ENCODE measurements at regions not wholly inside any gene's neighbourhood (a gene's known extent, or its start where the extent isn't known, plus 50 kb on each side); places are given as distances from the start of the nearest gene placed in this dataset.

DNA sequence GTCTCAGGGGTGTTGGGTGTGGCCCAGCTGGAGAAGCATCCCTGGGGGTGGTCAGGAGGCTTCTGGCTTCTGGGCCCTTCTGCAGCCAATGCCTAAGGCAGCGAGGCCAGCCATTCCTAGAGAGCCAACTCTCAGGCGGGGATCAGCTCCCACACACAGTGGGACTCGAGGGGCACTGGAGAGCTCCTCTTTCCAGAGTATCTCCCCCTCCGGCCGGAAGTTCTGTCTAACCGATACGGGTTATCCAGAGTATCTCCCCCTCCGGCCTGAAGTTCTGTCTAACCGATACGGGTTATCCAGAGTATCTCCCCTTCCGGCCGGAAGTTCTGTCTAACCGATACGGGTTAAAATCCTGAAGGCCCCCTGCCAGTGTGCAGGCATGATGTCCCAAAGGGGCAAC is 71.2 kb upstream of the B3GAT1 start (continued):
- TF ChIP-seq, protein P1, sequence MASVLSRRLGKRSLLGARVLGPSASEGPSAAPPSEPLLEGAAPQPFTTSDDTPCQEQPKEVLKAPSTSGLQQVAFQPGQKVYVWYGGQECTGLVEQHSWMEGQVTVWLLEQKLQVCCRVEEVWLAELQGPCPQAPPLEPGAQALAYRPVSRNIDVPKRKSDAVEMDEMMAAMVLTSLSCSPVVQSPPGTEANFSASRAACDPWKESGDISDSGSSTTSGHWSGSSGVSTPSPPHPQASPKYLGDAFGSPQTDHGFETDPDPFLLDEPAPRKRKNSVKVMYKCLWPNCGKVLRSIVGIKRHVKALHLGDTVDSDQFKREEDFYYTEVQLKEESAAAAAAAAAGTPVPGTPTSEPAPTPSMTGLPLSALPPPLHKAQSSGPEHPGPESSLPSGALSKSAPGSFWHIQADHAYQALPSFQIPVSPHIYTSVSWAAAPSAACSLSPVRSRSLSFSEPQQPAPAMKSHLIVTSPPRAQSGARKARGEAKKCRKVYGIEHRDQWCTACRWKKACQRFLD (CRISPR knock-in tag; IDR thresholded peaks at IDR 0.05), result no peak
- TF ChIP-seq TAL1 (IDR thresholded peaks at IDR 0.05) (peak; percentile 34; the same call in 1 of the 2 replicates), CBFA2T3 (IDR thresholded peaks at IDR 0.05) (peak; percentile 37), CAMTA2 (CRISPR knock-in tag; conservative IDR thresholded peaks at IDR 0.05) (no peak), FOXJ3 (CRISPR knock-in tag; IDR thresholded peaks at IDR 0.05) (no peak)
- TF ChIP-seq, protein P2, sequence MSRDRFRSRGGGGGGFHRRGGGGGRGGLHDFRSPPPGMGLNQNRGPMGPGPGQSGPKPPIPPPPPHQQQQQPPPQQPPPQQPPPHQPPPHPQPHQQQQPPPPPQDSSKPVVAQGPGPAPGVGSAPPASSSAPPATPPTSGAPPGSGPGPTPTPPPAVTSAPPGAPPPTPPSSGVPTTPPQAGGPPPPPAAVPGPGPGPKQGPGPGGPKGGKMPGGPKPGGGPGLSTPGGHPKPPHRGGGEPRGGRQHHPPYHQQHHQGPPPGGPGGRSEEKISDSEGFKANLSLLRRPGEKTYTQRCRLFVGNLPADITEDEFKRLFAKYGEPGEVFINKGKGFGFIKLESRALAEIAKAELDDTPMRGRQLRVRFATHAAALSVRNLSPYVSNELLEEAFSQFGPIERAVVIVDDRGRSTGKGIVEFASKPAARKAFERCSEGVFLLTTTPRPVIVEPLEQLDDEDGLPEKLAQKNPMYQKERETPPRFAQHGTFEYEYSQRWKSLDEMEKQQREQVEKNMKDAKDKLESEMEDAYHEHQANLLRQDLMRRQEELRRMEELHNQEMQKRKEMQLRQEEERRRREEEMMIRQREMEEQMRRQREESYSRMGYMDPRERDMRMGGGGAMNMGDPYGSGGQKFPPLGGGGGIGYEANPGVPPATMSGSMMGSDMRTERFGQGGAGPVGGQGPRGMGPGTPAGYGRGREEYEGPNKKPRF (IDR thresholded peaks at IDR 0.05; ENCODE audit: low read depth, low read length), result no peak
- TF ChIP-seq, protein P3, sequence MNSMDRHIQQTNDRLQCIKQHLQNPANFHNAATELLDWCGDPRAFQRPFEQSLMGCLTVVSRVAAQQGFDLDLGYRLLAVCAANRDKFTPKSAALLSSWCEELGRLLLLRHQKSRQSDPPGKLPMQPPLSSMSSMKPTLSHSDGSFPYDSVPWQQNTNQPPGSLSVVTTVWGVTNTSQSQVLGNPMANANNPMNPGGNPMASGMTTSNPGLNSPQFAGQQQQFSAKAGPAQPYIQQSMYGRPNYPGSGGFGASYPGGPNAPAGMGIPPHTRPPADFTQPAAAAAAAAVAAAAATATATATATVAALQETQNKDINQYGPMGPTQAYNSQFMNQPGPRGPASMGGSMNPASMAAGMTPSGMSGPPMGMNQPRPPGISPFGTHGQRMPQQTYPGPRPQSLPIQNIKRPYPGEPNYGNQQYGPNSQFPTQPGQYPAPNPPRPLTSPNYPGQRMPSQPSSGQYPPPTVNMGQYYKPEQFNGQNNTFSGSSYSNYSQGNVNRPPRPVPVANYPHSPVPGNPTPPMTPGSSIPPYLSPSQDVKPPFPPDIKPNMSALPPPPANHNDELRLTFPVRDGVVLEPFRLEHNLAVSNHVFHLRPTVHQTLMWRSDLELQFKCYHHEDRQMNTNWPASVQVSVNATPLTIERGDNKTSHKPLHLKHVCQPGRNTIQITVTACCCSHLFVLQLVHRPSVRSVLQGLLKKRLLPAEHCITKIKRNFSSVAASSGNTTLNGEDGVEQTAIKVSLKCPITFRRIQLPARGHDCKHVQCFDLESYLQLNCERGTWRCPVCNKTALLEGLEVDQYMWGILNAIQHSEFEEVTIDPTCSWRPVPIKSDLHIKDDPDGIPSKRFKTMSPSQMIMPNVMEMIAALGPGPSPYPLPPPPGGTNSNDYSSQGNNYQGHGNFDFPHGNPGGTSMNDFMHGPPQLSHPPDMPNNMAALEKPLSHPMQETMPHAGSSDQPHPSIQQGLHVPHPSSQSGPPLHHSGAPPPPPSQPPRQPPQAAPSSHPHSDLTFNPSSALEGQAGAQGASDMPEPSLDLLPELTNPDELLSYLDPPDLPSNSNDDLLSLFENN (IDR thresholded peaks at IDR 0.05; ENCODE audit: low read depth in 2 of 2, low read length in 2 of 2), result 0 out of 4 replicates have a peak, but pooled peaks of 1 of the 2 experiments have one; percentile 22
